HG02981 (cell line): ENCODE measurements at regions not wholly inside any gene's neighbourhood (a gene's known extent, or its start where the extent isn't known, plus 50 kb on each side); places are given as distances from the start of the nearest gene placed in this dataset.
"Not testable (repeated sequence)": the region's sequence is repeated elsewhere in the genome, so short reads cannot be mapped to it uniquely, and the experiment has no call there.

ENCODE experiments used
- ATAC-seq: cut with Tn5 transposase; IDR thresholded peaks from one replicate; pipeline ENCODE4 v1.9.1; 2021; ENCODE audit warnings: mild to moderate bottlenecking, moderate library complexity; ENCODE audit not compliant: unreplicated experiment

DNA sequence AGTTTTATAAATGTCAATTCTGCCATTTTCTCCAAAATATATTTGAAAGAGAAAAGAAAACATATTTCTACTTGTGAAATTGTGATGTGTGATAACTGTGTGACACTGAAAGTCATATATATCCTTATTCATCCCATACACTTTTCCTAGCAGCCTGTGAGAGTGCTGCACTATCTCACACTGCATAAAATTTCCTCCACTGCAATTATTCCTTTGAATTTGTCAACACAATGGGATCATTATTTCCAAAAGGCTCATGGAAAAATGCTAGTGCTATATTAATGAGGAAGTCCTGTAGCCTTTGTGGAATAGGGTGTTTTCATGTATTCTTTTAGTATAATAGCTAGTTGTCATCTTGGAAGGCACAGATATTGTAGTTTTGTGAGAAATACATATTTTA lies 504.1 kb downstream of the RPL10L start:
- no peak for ATAC-seq

- ATAC-seq: no peak
Observed at GRCh38 chr14:46147024-46147423, 504.6 kb downstream of the RPL10L start.

DNA sequence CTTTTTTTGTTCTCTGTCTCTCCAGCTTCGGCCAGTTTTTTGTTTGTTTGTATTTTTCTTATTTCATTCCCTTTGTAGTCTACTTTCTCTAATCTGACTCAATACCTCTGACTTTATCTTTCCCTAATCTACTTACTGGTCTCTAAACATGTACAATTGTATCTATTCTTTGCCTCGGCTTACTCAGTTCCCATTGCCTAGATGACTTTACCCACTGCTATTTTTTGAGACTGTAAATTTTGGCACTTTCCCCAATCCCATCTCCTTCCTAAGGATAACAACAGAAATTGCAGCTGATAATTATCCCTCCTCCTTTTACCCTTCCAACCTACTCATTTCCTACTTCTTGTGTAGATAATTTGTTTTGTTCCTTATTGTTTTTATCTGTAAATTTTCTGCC lies 511.1 kb downstream of the RPL10L start:
- no peak for ATAC-seq

DNA sequence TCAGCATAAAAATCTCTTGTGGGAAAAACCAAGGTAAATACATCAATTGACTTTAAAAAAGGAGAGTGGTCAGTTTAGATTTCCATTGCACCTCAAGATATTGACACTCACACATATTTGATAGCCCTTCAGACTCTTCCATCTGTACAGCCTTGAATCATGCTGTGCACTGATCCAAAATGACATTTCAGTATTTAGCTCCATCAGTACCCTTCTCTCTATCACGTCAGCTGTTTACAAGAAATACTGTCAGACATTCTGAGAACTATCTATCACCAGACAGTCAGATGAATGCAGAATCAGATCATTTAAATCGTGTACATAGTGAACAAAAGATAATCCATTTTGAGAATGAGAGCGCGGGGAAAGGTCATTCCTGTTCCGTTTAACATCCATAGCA lies 511.9 kb downstream of the RPL10L start:
- no peak for ATAC-seq

DNA sequence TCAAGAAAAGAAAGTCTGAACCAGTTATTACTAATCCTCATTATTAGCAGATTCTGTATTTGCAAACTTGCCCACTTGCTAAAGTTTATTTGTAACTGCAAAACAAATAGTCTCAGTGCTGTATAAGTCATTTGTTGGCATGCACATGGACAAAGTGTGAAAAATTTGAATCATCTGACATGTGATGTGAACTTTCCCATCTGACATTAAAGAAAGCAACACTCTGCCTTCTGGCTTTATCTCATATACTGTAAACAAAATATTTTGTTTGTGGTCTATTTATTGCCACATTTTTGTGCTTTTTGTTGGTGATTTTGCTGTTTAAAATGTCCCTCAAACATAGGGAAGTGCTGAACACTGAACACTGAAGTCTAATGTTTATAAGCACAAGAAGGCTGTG lies 513.8 kb downstream of the RPL10L start:
- ATAC-seq: no peak

GRCh38 chr14:46136456-46136855 lies 515.1 kb downstream of the RPL10L start:
- no peak for ATAC-seq

GRCh38 chr14:46108228-46108627 lies 543.4 kb downstream of the RPL10L start:
- no peak for ATAC-seq

DNA sequence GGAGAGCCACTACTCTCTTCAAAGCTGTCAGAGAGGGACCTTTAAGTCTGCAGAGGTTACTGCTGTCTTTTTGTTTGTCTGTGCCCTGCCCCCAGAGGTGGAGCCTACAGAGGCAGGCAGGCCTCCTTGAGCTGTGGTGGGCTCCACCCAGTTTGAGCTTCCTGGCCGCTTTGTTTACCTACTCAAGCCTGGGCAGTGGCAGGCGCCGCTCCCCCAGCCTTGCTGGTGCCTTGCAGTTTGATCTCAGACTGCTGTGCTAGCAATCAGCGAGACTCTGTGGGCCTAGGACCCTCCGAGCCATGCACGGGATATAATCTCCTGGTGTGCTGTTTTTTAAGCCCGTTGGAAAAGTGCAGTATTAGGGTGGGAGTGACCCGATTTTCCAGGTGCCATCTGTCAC lies 550.7 kb downstream of the RPL10L start:
- ATAC-seq: not testable (repeated sequence)

GRCh38 chr14:46091819-46092218 lies 559.8 kb downstream of the RPL10L start:
- no peak for ATAC-seq

DNA sequence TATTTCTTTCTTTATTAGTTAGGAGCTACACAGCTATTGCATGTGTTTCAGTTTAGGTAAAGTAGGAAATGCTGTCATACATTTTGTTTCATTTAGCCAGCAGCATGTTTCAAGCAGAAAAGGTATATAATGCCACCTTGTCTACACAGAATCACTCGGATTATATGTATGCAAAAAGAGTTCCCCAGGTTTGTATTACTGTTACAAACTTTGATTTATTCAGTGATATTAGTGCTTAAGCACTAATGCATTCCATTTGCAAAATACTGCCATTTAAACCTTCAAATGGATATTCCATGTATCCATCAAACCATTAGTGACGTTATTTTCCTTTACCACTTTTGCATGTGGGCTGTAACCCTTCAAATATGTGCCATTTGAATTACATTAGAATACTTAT lies 564.0 kb downstream of the RPL10L start:
- no peak for ATAC-seq

GRCh38 chr14:46074061-46074460 lies 577.5 kb downstream of the RPL10L start:
- ATAC-seq: no peak

DNA sequence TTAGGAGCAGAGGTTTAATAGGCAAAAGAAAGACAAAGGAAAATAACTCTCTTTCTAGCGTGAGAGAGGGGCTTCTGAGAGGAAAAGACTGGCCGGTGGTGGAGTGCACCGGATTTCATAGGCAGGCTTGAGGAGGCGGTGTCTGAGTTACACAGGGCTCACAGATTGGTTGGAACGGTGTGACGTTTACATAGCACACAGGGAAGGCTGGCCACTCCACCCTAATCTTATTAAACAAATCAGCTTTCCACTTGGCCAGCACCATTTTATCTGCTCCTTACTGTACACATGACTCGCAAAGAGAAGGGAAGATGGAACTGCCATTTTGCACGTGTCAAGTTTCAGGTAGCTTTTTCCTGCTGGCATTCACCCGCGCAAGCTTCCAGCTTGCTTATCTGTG lies 587.7 kb downstream of the RPL10L start:
- ATAC-seq: no peak

- ATAC-seq: no peak
Observed at GRCh38 chr14:46058964-46059563, 592.5 kb downstream of the RPL10L start.

DNA sequence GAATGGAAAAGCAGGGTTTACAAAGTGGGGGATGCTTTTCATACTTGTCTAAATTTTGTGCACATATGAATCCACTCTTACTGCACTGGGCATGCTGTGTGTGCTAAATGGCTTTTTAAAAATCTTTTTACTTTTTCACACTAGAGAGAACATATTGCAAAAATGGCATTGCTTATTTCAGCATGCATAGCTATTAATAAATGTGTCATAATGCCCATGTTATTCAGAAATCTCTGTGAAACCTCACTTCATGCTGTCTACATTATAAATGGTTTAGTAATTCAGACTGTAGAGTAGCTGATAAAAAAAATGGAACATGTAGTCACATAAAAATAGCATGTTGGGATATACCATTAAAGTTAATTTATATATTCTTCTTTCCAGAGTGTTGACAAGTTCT lies 593.8 kb downstream of the RPL10L start:
- no peak for ATAC-seq

GRCh38 chr14:46054526-46054925 lies 597.1 kb downstream of the RPL10L start:
- no peak for ATAC-seq

DNA sequence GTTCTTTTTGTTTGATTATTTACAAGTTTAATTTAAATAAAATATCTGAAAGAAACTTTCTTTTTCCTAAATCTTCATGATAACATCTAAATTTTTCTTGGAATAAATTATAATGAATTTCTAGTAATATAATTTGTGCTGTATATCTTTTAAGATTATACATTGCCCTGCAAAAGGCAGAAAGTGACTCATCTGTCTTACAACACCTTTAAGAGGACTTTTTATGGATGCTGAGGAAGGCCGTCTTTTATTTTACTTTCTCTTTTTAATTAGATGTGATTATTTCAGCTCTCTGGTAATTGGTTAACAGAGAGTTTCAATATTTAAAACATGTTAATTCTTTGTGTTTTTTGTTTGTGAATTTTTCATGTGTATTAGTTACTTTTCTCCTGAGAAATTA lies 598.4 kb downstream of the RPL10L start:
- no peak for ATAC-seq

GRCh38 chr14:46051796-46052195 lies 599.8 kb downstream of the RPL10L start:
- no peak for ATAC-seq

DNA sequence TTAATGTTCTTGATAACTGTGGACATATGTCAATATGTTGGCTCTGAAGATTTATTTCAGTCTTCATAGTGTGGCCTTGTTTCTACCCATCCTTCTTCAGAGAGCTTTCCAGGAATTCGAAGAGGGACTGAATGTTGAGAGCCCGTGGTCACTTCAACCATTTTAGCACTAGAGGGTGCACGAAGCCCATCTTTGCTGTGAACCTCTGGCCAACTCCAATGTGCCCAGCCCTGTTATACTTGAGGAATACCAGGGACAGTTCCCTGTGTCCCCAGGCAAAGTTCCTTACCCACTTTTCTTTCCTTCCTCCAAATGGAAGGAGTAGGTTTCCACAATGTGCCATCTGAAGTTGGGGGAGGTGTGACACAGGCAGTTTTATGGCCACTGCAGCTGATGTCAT lies 603.5 kb downstream of the RPL10L start:
- no peak for ATAC-seq

DNA sequence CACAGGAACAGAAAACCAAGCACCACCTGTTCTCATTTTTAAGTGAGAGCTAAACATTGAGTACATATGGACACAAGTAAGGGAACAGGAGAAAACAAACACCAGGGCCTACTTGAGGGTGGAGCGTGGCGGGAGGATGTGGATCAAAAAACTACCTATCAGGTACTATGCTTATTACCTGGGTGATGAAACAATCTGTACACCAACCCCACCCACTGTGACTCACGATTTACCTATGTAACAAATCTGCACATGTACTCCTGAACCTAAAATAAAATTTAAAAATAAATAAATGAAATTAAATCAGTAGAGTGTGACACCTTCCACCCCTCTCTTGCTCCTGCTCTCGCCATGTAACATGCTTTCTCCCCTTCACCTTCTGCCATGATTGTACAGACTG lies 615.5 kb downstream of the RPL10L start:
- no peak for ATAC-seq

DNA sequence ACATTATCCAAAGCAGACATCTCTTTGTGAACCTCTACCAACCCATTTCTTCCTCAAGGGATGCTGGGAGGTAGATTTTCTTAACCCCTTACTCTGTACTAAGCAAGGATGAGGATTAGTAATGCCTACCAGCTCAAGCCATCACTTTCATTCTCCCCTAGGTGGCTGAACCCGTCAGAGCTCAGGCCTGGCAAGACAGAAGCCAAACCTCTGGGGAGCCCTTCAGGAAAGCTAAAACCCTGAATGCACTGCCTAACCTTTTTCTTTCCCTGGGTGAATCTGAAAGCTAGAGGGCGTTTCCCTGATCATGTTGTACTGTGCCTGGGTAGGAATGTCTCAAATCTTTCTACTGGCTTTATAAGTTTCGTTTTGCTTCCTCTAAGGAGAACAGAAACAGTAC lies 617.3 kb downstream of the RPL10L start:
- no peak for ATAC-seq

DNA sequence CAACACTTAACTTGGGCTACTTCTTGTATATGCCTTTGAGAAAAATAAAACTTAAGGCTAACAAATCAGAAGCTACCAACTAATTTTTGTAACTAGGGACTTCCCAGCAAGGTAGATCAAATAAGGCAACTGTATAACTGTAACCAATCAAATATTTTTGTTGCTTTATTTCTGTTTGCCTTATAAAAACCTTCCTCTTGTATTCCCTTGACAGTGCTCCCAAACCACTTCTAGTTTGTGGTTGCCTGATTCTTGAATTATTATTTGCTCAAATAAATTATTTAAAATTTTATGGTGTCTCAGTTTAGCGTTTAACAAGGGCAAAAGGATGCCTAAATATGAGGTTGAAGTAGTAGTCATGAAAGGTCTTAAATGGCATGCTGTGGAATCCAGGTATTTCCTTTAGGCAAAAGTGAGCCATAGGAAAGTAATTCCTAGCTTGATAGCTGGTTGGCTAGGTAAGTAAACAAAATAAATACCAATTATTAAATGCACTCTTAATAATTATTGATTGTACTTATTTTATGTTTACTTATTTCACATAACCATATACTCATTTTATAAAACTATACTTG lies 632.6 kb downstream of the RPL10L start:
- no peak for ATAC-seq

DNA sequence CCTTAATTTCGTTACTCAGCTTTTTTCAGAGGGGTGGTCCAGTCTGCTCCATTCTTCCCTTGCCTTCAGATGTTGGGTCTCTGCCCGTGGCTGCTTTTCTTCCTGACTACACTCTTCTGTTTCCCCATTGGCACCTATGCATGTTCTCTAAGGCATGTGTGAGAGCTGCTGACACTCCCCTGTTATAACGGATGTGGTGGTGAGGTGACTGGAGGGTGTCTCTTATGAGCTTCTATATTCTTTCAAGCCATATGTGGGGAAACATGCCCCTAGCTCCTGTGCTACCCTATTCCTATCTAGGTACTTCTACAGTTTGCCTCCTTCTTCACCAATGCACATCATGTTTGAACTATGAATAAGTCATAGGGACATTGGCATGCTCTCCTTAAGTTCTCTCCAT lies 643.2 kb downstream of the RPL10L start:
- ATAC-seq: no peak

DNA sequence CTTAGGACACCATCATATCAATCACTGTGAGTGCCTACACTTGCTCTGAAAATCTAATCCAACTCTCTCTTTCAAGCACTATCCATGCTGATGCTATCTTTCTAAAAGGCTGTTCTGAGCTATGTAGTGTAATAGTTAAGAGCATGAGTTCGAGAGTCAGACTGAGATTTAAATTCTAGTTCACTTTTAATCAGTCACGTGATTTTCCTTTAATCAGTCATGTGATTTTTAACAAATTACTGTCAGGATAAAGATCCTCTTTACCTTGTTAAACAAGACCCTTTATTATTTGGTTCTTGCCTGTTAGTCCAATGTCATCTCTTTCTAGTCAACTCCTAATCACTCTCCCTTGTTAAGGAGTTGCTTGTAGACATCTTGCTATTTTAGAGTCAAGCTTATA lies 653.0 kb downstream of the RPL10L start:
- ATAC-seq: no peak
